ENCODE measurements at regions not wholly inside any gene's neighbourhood (a gene's known extent, or its start where the extent isn't known, plus 50 kb on each side); places are given as distances from the start of the nearest gene placed in this dataset.

GRCh38 chr20:39492223-39492797 is 530.2 kb downstream of the DHX35 start:
- Histone ChIP-seq H3K9ac (ENCODE audit: insufficient read depth, low read length, poor library complexity, severe bottlenecking) (no peak overlapping the region), H3K4me2 (replicated peaks; ENCODE audit: extremely low read depth, low read length, poor library complexity, severe bottlenecking) (no peak overlapping the region), H3K4me1 (ENCODE audit: control insufficient read depth in 1 of 2, insufficient read depth in 2 of 2, low read length in 2 of 2) (no peaks in the 10 kb centered on the region), H3K36me3 (replicated peaks in 1 of 2; ENCODE audit: control insufficient read depth in 1 of 2, insufficient read depth in 2 of 2, low read length in 2 of 2) (no peaks in the 10 kb centered on the region), H4K20me1 (ENCODE audit: insufficient read depth, low read length) (no peaks in the 10 kb centered on the region), H3K9me3 (replicated peaks in 1 of 2; ENCODE audit: control insufficient read depth in 1 of 2, insufficient read depth in 1 of 2, low read length in 2 of 2) (peaks cover 3 to 14% of the 10 kb centered on the region in 2 donors), H3K4me3 (replicated peaks in 1 of 3; ENCODE audit: low read depth in 2 of 3, low read length in 3 of 3) (no peak overlapping the region), H3K27ac (ENCODE audit: low read depth in 1 of 2, low read length in 2 of 2) (no peak overlapping the region), H3K79me2 (ENCODE audit: insufficient read depth, low read length) (no peaks in the 10 kb centered on the region), H2AFZ (ENCODE audit: insufficient read depth, low read depth, low read length, poor library complexity, severe bottlenecking) (no peak overlapping the region), H3K27me3 (ENCODE audit: control insufficient read depth in 2 of 2, insufficient read depth in 2 of 2, low read length in 2 of 2) (no peaks in the 10 kb centered on the region)
- Mint-ChIP-seq H3K4me3 (no peak overlapping the region), H3K27me3 (ENCODE audit: low read depth in 3 of 3) (no peaks in the 10 kb centered on the region), H3K9me3 (peaks cover 4 to 16% (median 12%) of the 10 kb centered on the region in 7 donors), H3K4me1 (no peaks in the 10 kb centered on the region), H3K36me3 (no peaks in the 10 kb centered on the region), H3K27ac (no peak overlapping the region)
- intact Hi-C loops (cut with micrococcal nuclease) = no loop called here
- DNase-seq = no peak
- 88% methylated on average over 6 of the region's 6 CpGs for whole genome bisulfite sequencing (ENCODE audit: insufficient coverage)
- TF ChIP-seq CTCF (IDR thresholded peaks at IDR 0.05) = no peak

GRCh38 chr20:39491711-39492110 is 529.6 kb downstream of the DHX35 start:
- intact Hi-C loops (cut with micrococcal nuclease) = no loop called here
- no peak overlapping the region for H3K4me3 Mint-ChIP-seq
- Histone ChIP-seq H3K4me1 (ENCODE audit: control insufficient read depth in 1 of 2, insufficient read depth in 2 of 2, low read length in 2 of 2) (no peaks in the 10 kb centered on the region), H2AFZ (ENCODE audit: insufficient read depth, low read depth, low read length, poor library complexity, severe bottlenecking) (no peak overlapping the region), H3K4me3 (replicated peaks in 1 of 3; ENCODE audit: low read depth in 2 of 3, low read length in 3 of 3) (no peak overlapping the region), H3K79me2 (ENCODE audit: insufficient read depth, low read length) (no peaks in the 10 kb centered on the region), H3K4me2 (replicated peaks; ENCODE audit: extremely low read depth, low read length, poor library complexity, severe bottlenecking) (no peak overlapping the region), H3K9ac (ENCODE audit: insufficient read depth, low read length, poor library complexity, severe bottlenecking) (no peak overlapping the region), H4K20me1 (ENCODE audit: insufficient read depth, low read length) (no peaks in the 10 kb centered on the region), H3K27ac (ENCODE audit: low read depth in 1 of 2, low read length in 2 of 2) (no peak overlapping the region), H3K9me3 (replicated peaks in 1 of 2; ENCODE audit: control insufficient read depth in 1 of 2, insufficient read depth in 1 of 2, low read length in 2 of 2) (peaks cover 3 to 14% of the 10 kb centered on the region in 2 donors), H3K36me3 (replicated peaks in 1 of 2; ENCODE audit: control insufficient read depth in 1 of 2, insufficient read depth in 2 of 2, low read length in 2 of 2) (no peaks in the 10 kb centered on the region), H3K27me3 (ENCODE audit: control insufficient read depth in 2 of 2, insufficient read depth in 2 of 2, low read length in 2 of 2) (no peaks in the 10 kb centered on the region)
- DNase-seq = no peak
- H3K36me3 Mint-ChIP-seq = no peaks in the 10 kb centered on the region
- no peaks in the 10 kb centered on the region for H3K27me3 Mint-ChIP-seq (ENCODE audit: low read depth in 3 of 3)
- no peak overlapping the region for H3K27ac Mint-ChIP-seq
- TF ChIP-seq CTCF (IDR thresholded peaks at IDR 0.05) = no peak
- peaks cover 4 to 16% (median 11%) of the 10 kb centered on the region in 7 donors for H3K9me3 Mint-ChIP-seq
- no CpG with 5 or more reads among the region's 1 CpG for WGBS (ENCODE audit: insufficient coverage)
- no peaks in the 10 kb centered on the region for H3K4me1 Mint-ChIP-seq
